ENCODE measurements at regions not wholly inside any gene's neighbourhood (a gene's known extent, or its start where the extent isn't known, plus 50 kb on each side); places are given as distances from the start of the nearest gene placed in this dataset.

DNA sequence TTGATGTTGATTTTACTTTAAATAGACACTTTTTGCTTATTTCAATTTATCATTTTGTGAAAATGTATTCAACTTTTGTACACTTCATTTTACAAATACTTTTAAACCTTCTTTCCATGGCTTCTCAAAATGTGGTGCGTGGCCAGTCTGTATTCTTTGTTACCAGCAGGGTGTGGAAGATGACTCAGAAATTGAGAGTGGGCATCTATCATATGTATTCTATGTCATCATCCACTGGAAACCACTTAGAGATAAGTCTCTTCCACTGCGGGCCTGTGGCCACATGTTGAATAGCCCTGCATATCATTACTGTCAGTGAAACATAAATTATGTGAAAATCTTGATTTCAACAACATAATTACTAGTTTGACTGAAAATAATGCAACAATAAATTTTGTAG lies 52.6 kb upstream of the MC3R start:
- TF ChIP-seq CTCF (conservative IDR thresholded peaks at IDR 0.05), result no peak
- H3K27ac ChIP-seq, result no peak overlapping the region
